ENCODE measurements at regions not wholly inside any gene's neighbourhood (a gene's known extent, or its start where the extent isn't known, plus 50 kb on each side); places are given as distances from the start of the nearest gene placed in this dataset.

GRCh38 chr3:177481329-177481728 is 284.0 kb upstream of the TBL1XR1 start (continued):
- no peak for TF ChIP-seq POU5F1 (IDR thresholded peaks at IDR 0.05; ENCODE audit: low read depth, low read length)
